Kidney epithelial cell (primary cell): ENCODE measurements at regions not wholly inside any gene's neighbourhood (a gene's known extent, or its start where the extent isn't known, plus 50 kb on each side); places are given as distances from the start of the nearest gene placed in this dataset.
"Not testable (repeated sequence)": the region's sequence is repeated elsewhere in the genome, so short reads cannot be mapped to it uniquely, and the experiment has no call there.

ENCODE experiments used
- DNase-seq: peaks from one replicate; pipeline ENCODE4 v3.0.0-alpha.2; 2010; ENCODE audit warnings: low read depth
- H3K27me3 ChIP-seq: 2 replicates; pipeline ENCODE4 v1.6.0; 2011; ENCODE audit warnings: low read length; ENCODE audit not compliant: control insufficient read depth, insufficient read depth
- H3K36me3 ChIP-seq: 2 replicates; pipeline ENCODE4 v1.5.1; 2011; ENCODE audit warnings: low read length; ENCODE audit not compliant: control insufficient read depth, insufficient read depth
- H3K4me3 ChIP-seq: 2 replicates; pipeline ENCODE4 v1.5.1; 2011; ENCODE audit warnings: low read depth, mild to moderate bottlenecking, control low read depth, low read length
- TF ChIP-seq, protein P1 (sequence below): IDR thresholded peaks from 2 replicates; pipeline ENCODE4 v1.5.1; 2011; ENCODE audit warnings: mild to moderate bottlenecking, moderate library complexity, low read length, control low read depth, inconsistent platforms; ENCODE audit not compliant: insufficient read depth, poor library complexity, severe bottlenecking

DNA sequence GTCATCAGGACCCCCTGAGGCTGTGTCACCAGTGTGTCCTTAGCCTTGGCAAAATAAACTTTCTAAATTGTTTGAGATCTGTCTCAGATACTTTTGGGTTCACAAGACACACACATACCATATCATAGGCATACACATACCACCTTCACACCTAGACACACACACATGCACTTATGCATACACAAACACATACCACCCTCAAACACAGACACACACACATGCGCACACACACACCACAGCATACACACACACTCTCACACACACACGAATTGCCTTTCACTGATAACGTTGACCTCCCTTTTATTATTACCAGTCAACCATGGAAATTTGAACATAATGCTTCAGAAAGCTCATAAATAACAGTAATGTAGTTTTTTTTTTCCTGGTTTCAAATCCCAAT lies 108.6 kb upstream of the MYLIP start:
- DNase-seq = no peak
- Histone ChIP-seq H3K27me3 (no peaks in the 10 kb centered on the region), H3K36me3 (no peaks in the 10 kb centered on the region), H3K4me3 (no peak overlapping the region)
- TF ChIP-seq, protein P1, sequence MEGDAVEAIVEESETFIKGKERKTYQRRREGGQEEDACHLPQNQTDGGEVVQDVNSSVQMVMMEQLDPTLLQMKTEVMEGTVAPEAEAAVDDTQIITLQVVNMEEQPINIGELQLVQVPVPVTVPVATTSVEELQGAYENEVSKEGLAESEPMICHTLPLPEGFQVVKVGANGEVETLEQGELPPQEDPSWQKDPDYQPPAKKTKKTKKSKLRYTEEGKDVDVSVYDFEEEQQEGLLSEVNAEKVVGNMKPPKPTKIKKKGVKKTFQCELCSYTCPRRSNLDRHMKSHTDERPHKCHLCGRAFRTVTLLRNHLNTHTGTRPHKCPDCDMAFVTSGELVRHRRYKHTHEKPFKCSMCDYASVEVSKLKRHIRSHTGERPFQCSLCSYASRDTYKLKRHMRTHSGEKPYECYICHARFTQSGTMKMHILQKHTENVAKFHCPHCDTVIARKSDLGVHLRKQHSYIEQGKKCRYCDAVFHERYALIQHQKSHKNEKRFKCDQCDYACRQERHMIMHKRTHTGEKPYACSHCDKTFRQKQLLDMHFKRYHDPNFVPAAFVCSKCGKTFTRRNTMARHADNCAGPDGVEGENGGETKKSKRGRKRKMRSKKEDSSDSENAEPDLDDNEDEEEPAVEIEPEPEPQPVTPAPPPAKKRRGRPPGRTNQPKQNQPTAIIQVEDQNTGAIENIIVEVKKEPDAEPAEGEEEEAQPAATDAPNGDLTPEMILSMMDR = no peak

GRCh38 chr6:16019462-16019861 lies 109.4 kb upstream of the MYLIP start:
- Histone ChIP-seq H3K27me3 (no peaks in the 10 kb centered on the region), H3K4me3 (no peak overlapping the region), H3K36me3 (no peaks in the 10 kb centered on the region)
- TF ChIP-seq, protein P1 = no peak
- no peak for DNase-seq

GRCh38 chr6:16018626-16019025 lies 110.3 kb upstream of the MYLIP start:
- Histone ChIP-seq H3K36me3 (no peaks in the 10 kb centered on the region), H3K4me3 (no peak overlapping the region), H3K27me3 (no peaks in the 10 kb centered on the region)
- TF ChIP-seq, protein P1 = no peak
- no peak for DNase-seq

DNA sequence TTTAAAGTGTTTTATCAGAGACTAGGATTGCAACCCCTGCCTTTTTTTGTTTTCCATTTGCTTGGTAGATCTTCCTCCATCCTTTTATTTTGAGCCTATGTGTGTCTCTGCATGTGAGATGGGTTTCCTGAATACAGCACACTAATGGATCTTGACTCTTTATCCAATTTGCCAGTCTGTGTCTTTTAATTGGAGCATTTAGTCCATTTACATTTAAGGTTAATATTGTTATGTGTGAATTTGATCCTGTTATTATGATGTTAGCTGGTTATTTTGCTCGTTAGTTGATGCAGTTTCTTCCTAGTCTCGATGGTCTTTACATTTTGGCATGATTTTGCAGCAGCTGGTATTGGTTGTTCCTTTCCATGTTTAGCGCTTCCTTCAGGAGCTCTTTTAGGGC lies 114.6 kb upstream of the MYLIP start:
- H3K36me3 ChIP-seq, H3K4me3 ChIP-seq, H3K27me3 ChIP-seq, DNase-seq: not testable (repeated sequence)

DNA sequence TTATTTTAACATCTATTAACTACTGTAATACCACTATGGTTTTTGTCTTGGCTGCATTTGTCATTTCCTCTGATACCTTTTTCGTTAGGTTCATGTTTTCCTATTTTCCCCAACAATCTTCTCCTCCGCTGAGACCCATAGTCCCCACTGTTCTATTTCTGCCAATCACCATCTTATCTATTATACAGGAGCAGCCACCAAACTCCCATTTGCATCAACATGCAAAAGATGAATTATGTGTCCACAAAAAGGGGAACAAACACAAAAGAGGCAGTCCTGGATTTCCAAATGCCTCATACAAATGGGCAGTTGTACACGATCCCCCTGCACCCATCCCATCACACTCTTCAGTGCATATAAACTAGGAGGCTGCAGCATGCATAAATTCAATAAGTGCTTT lies 121.7 kb upstream of the MYLIP start:
- no peaks in the 10 kb centered on the region for H3K27me3 ChIP-seq
- H3K4me3 ChIP-seq = no peak overlapping the region
- H3K36me3 ChIP-seq = no peaks in the 10 kb centered on the region
- no peak for DNase-seq
- TF ChIP-seq, protein P1 = no peak

GRCh38 chr6:16006681-16007080 lies 122.2 kb upstream of the MYLIP start:
- Histone ChIP-seq H3K27me3 (no peaks in the 10 kb centered on the region), H3K4me3 (no peak overlapping the region), H3K36me3 (no peaks in the 10 kb centered on the region)
- peak; percentile 61 for DNase-seq
- TF ChIP-seq, protein P1 = no peak
